A549 (cell line): ENCODE measurements at regions not wholly inside any gene's neighbourhood (a gene's known extent, or its start where the extent isn't known, plus 50 kb on each side); places are given as distances from the start of the nearest gene placed in this dataset.

Experiments used
- ATAC-seq, 2 experiments: fragments of 200-7000 bp in 1 of 2; fragments of >200 bp in 1 of 2; cut with Nextera tagmentation in 1 of 2; cut with Tn5 transposase in 1 of 2; 3 replicates each; pipeline versions ENCODE4 v1.8.0 to v1.9.1; 2018 to 2020; ENCODE audit warnings: mild to moderate bottlenecking in 1 of 2, moderate library complexity in 1 of 2
- CTCF ChIA-PET: fragments of 300-600 bp; sonication (Branson Sonifier 250); formaldehyde crosslinking; extraction: SDS; loops from one replicate; lab custom pipeline; 2021; ENCODE audit warnings: antibody characterized with exemption, inconsistent platforms; lab: Yijun Ruan, JAX
- POLR2A ChIA-PET: fragments of 350-600 bp; formaldehyde crosslinking; extraction: SDS; loops from one replicate; lab custom pipeline; 2021; ENCODE audit warnings: antibody characterized with exemption, inconsistent platforms; lab: Yijun Ruan, JAX
- DNase-seq, 2 experiments: peaks; one replicate each; pipeline versions ENCODE4 v3.0.0 to v3.0.0-alpha.2; 2011 to 2016; ENCODE audit warnings: low read depth in 1 of 2, low spot score in 1 of 2
- FAIRE-seq: peaks from 2 replicates; lab custom pipeline; 2011; peaks lifted over from hg19 to GRCh38; lab: Jason Lieb, UNC
- H3K27ac ChIP-seq, 2 experiments: fragments of >200 bp; sonication (Bioruptor Twin); formaldehyde crosslinking; 3 replicates each; pipeline ENCODE4 v1.5.1; 2016 to 2017
- H3K4me1 ChIP-seq: fragments of >200 bp; sonication (Bioruptor Twin); formaldehyde crosslinking; 3 replicates; pipeline ENCODE4 v1.6.1; 2016
- H3K4me2 ChIP-seq: fragments of >200 bp; sonication (Bioruptor Twin); formaldehyde crosslinking; 3 replicates; pipeline ENCODE4 v1.6.1; 2016
- H3K4me3 ChIP-seq: fragments of >200 bp; sonication (Bioruptor Twin); formaldehyde crosslinking; 3 replicates; pipeline ENCODE4 v1.5.1; 2016
- H3K9me3 ChIP-seq: fragments of >200 bp; sonication (Bioruptor Twin); formaldehyde crosslinking; 3 replicates; pipeline ENCODE4 v1.6.1; 2016
- CBX2 ChIP-seq: fragments of 200-600 bp; sonication (generic); IDR thresholded peaks from 2 replicates; pipeline ENCODE4 v1.6.1; 2016; ENCODE audit warnings: low read depth, mild to moderate bottlenecking, borderline replicate concordance
- CHD2 ChIP-seq: fragments of 150-350 bp; IDR thresholded peaks from 2 replicates; pipeline ENCODE4 v1.6.1; 2014; ENCODE audit warnings: low read length; ENCODE audit not compliant: partially characterized antibody
- CHD4 ChIP-seq: fragments of 200-600 bp; sonication (generic); IDR thresholded peaks from 2 replicates; pipeline ENCODE4 v1.6.1; 2016; ENCODE audit warnings: antibody characterized with exemption, mild to moderate bottlenecking, borderline replicate concordance
- EHF ChIP-seq: fragments of 250-450 bp; sonication (Bioruptor Pico); IDR thresholded peaks from 2 replicates; pipeline ENCODE4 v1.5.0; 2020; ENCODE audit warnings: mild to moderate bottlenecking
- EP300 ChIP-seq, 2 experiments: fragments of >200 bp; sonication (Bioruptor Twin); formaldehyde crosslinking; IDR thresholded peaks; 2 replicates in 1 of 2; 3 replicates in 1 of 2; pipeline ENCODE4 v1.6.1; 2016 to 2017
- FOSL2 ChIP-seq, 2 experiments: fragments of 450-650 bp in 1 of 2; fragments of >200 bp in 1 of 2; sonication (Bioruptor Twin) in 1 of 2; formaldehyde crosslinking; IDR thresholded peaks; 2 replicates each; pipeline versions ENCODE4 v1.5.0 to v1.6.1; 2016 to 2020; ENCODE audit warnings: mild to moderate bottlenecking in 1 of 2, moderate library complexity in 1 of 2
- FOXS1 ChIP-seq: fragments of 250-450 bp; sonication (Bioruptor Pico); IDR thresholded peaks from 2 replicates; pipeline ENCODE4 v1.5.0; 2020; ENCODE audit warnings: mild to moderate bottlenecking, moderate library complexity
- GATA3 ChIP-seq: IDR thresholded peaks from 2 replicates; pipeline ENCODE4 v1.6.1; 2012; ENCODE audit warnings: borderline replicate concordance
- HMGXB4 ChIP-seq: fragments of 250-450 bp; sonication (Bioruptor Pico); IDR thresholded peaks from 2 replicates; pipeline ENCODE4 v1.5.0; 2021; ENCODE audit warnings: mild to moderate bottlenecking, moderate library complexity, borderline replicate concordance
- HOXB13 ChIP-seq: fragments of 250-450 bp; sonication (Bioruptor Pico); IDR thresholded peaks from 2 replicates; pipeline ENCODE4 v1.5.0; 2020; ENCODE audit warnings: low read depth, mild to moderate bottlenecking, moderate library complexity
- JUN ChIP-seq, 2 experiments: fragments of >200 bp; sonication (Bioruptor Twin); formaldehyde crosslinking; IDR thresholded peaks; 2 replicates in 1 of 2; 3 replicates in 1 of 2; pipeline ENCODE4 v1.6.1; 2016 to 2017
- KDM1A ChIP-seq: fragments of 200-600 bp; sonication (generic); IDR thresholded peaks from 2 replicates; pipeline ENCODE4 v1.6.1; 2016; ENCODE audit warnings: low read depth, mild to moderate bottlenecking
- MYC ChIP-seq: IDR thresholded peaks from 2 replicates; pipeline ENCODE4 v1.6.1; 2012; ENCODE audit warnings: mild to moderate bottlenecking, inconsistent platforms, low read length, improper control_type of control experiment, borderline replicate concordance
- NFE2L2 ChIP-seq: fragments of 150-350 bp; conservative IDR thresholded peaks from 2 replicates; pipeline ENCODE4 v1.6.1; 2014; ENCODE audit warnings: low read length
- NR3C1 ChIP-seq: fragments of >200 bp; sonication (Bioruptor Twin); formaldehyde crosslinking; IDR thresholded peaks from 3 replicates; pipeline ENCODE4 v1.6.1; 2017
- POLR2A ChIP-seq: IDR thresholded peaks from 2 replicates; pipeline ENCODE4 v1.6.1; 2012; ENCODE audit warnings: mild to moderate bottlenecking, low read length
- RFX5 ChIP-seq: fragments of 450-650 bp; IDR thresholded peaks from 2 replicates; pipeline ENCODE4 v1.7.1; 2014; ENCODE audit warnings: antibody characterized with exemption, mild to moderate bottlenecking, moderate library complexity
- RNF2 ChIP-seq: fragments of 200-600 bp; sonication (generic); IDR thresholded peaks from 2 replicates; pipeline ENCODE4 v1.6.1; 2016; ENCODE audit warnings: low read depth, mild to moderate bottlenecking, antibody characterized with exemption, moderate library complexity, borderline replicate concordance
- TFCP2L1 ChIP-seq: fragments of 250-450 bp; sonication (Bioruptor Pico); IDR thresholded peaks from 2 replicates; pipeline ENCODE4 v1.5.0; 2021; ENCODE audit warnings: mild to moderate bottlenecking
- ZC3H11A ChIP-seq: fragments of 450-650 bp; IDR thresholded peaks from 2 replicates; pipeline ENCODE4 v1.6.1; 2014; ENCODE audit warnings: antibody characterized with exemption, mild to moderate bottlenecking
- ZFP36 ChIP-seq: fragments of 450-650 bp; IDR thresholded peaks from 2 replicates; pipeline ENCODE4 v1.6.1; 2014; ENCODE audit warnings: borderline replicate concordance; ENCODE audit not compliant: partially characterized antibody
- WGBS: methylation state at CpG from one replicate; pipeline ENCODE4 v1.1.6; 2017; ENCODE audit errors: missing lambda C conversion rate; 5-methylcytosine and 5-hydroxymethylcytosine counted together

- ATAC-seq = no peak; a peak in 2 of 6 replicates
- no peaks in the 10 kb centered on the region for H3K9me3 ChIP-seq
- no peak overlapping the region for H3K4me3 ChIP-seq
- no peaks in the 10 kb centered on the region for H3K4me1 ChIP-seq
- POLR2A ChIA-PET = no interaction called here
- H3K4me2 ChIP-seq = no peak overlapping the region
- no peak overlapping the region for H3K27ac ChIP-seq
- no peak for FAIRE-seq
- no peak for TF ChIP-seq RNF2
- TF ChIP-seq KDM1A = no peak
- no peak for TF ChIP-seq JUN (IDR thresholded peaks at IDR 0.05)
- TF ChIP-seq, all 56 proteins: peak for 0
- DNase-seq = peak in 1 of 2 experiments; percentile 2
- WGBS = 36% methylated on average over 9 of the region's 9 CpGs
- CTCF ChIA-PET = no interaction called here
Measured at GRCh38 chr13:29676941-29677452, 81.5 kb upstream of the SLC7A1 start.

GRCh38 chr13:29676535-29676934 lies 81.0 kb upstream of the SLC7A1 start:
- CTCF ChIA-PET = no interaction called here
- H3K27ac ChIP-seq = no peak overlapping the region

GRCh38 chr13:29674532-29674931 lies 79.0 kb upstream of the SLC7A1 start:
- peak in 1 of 2 experiments; percentile 2 for DNase-seq
- no peak overlapping the region for H3K27ac ChIP-seq
- H3K4me3 ChIP-seq = no peak overlapping the region
- 25% methylated on average over 3 of the region's 3 CpGs for WGBS
- no peak overlapping the region for H3K4me2 ChIP-seq
- no peaks in the 10 kb centered on the region for H3K4me1 ChIP-seq
- ChIA-PET CTCF (no interaction called here), POLR2A (no interaction called here)
- no peak for FAIRE-seq
- TF ChIP-seq TFCP2L1 = no peak
- TF ChIP-seq CBX2 = no peak
- TF ChIP-seq EP300 (IDR thresholded peaks at IDR 0.05) = no peak
- TF ChIP-seq HMGXB4 = no peak
- no peak for ATAC-seq
- H3K9me3 ChIP-seq = no peaks in the 10 kb centered on the region

More at GRCh38 chr13:29676535-29676934, 81.0 kb upstream of the SLC7A1 start:
- Histone ChIP-seq H3K4me2 (no peak overlapping the region), H3K4me1 (no peaks in the 10 kb centered on the region), H3K4me3 (no peak overlapping the region), H3K9me3 (no peaks in the 10 kb centered on the region)
- 65% methylated on average over 4 of the region's 4 CpGs for WGBS
- FAIRE-seq (no peak), ATAC-seq (peak in 1 of 2 experiments; percentile 28; a peak in 2 of 6 replicates), DNase-seq (peak in 1 of 2 experiments; percentile 3)
- POLR2A ChIA-PET = no interaction called here
- TF ChIP-seq MYC = no peak
- no peak for TF ChIP-seq POLR2A
- no peak for TF ChIP-seq NFE2L2
- TF ChIP-seq ZFP36 = no peak
- no peak for TF ChIP-seq ZC3H11A

- H3K4me2 ChIP-seq = no peak overlapping the region
- no peak for DNase-seq
- CTCF ChIA-PET = no interaction called here
- POLR2A ChIA-PET = no interaction called here
- H3K4me1 ChIP-seq = no peaks in the 10 kb centered on the region
- WGBS = 5% methylated on average over 1 of the region's 1 CpG
- no peaks in the 10 kb centered on the region for H3K9me3 ChIP-seq
- H3K4me3 ChIP-seq = no peak overlapping the region
- no peak for ATAC-seq
- TF ChIP-seq NR3C1 (no peak), FOSL2 (IDR thresholded peaks at IDR 0.05) (no peak), FOSL2 (CRISPR knock-in tag; IDR thresholded peaks at IDR 0.05) (no peak), FOXS1 (CRISPR knock-in tag) (no peak), RFX5 (no peak), CHD4 (no peak), EHF (no peak), GATA3 (no peak), CHD2 (no peak), HOXB13 (CRISPR knock-in tag) (no peak), TFCP2L1 (no peak)
- no peak for FAIRE-seq
- H3K27ac ChIP-seq = no peak overlapping the region
Measured at GRCh38 chr13:29664591-29664990, 69.1 kb upstream of the SLC7A1 start.
